Choroid plexus epithelial cell (primary cell): ENCODE measurements at regions not wholly inside any gene's neighbourhood (a gene's known extent, or its start where the extent isn't known, plus 50 kb on each side); places are given as distances from the start of the nearest gene placed in this dataset.

Experiments
- DNase-seq: peaks from one replicate; pipeline ENCODE4 v3.0.0-alpha.2; 2010; ENCODE audit warnings: low read depth
- H3K4me3 ChIP-seq: 2 replicates; pipeline ENCODE4 v1.5.1; 2011; ENCODE audit warnings: low read depth, mild to moderate bottlenecking, control low read depth, low read length, moderate library complexity
- TF ChIP-seq, protein P1 (sequence below): conservative IDR thresholded peaks from 2 replicates; pipeline ENCODE4 v1.5.1; 2011; ENCODE audit warnings: low read depth, mild to moderate bottlenecking, control low read depth, inconsistent platforms, low read length, moderate library complexity

DNA sequence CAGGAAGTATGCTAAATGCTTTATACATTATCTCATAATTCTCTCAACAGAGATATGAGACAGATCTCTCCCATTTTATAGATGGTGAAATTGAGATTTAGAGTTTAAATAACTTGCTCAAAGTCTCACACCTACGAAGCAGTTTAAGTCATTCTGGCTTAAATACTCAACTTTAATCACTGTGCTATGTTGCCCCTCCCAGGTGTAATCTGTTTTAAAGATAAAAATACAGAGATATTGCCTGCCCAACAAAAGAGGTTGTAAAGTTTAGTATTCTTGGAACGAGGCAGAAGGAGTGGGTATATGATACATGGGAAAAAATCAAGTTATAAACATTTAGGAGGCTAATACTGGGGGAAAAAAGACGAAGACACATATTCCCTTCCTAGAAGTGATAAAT lies 156.8 kb upstream of the LRIG3 start:
- DNase-seq: no peak
- no peak overlapping the region for H3K4me3 ChIP-seq
- TF ChIP-seq, protein P1, sequence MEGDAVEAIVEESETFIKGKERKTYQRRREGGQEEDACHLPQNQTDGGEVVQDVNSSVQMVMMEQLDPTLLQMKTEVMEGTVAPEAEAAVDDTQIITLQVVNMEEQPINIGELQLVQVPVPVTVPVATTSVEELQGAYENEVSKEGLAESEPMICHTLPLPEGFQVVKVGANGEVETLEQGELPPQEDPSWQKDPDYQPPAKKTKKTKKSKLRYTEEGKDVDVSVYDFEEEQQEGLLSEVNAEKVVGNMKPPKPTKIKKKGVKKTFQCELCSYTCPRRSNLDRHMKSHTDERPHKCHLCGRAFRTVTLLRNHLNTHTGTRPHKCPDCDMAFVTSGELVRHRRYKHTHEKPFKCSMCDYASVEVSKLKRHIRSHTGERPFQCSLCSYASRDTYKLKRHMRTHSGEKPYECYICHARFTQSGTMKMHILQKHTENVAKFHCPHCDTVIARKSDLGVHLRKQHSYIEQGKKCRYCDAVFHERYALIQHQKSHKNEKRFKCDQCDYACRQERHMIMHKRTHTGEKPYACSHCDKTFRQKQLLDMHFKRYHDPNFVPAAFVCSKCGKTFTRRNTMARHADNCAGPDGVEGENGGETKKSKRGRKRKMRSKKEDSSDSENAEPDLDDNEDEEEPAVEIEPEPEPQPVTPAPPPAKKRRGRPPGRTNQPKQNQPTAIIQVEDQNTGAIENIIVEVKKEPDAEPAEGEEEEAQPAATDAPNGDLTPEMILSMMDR: no peak

DNA sequence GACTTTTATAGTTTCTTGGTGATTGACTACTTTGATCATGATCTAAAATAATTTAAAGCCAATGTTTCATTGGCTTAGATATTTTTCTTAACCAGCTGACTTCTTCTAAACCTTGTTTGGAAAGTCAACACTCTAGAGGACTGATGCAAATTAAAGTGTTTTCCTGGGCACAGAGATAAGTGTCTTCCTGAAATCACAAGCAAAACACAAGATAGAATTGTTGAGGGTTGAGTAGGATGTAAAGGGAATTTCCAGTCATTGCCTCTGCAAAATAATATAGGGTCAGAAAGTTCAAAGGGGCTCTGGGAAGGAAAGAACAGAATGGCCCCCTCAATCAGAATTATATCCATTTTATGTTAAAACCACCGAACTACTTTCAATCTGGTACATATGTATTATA lies 156.3 kb upstream of the LRIG3 start:
- TF ChIP-seq, protein P1: no peak
- no peak overlapping the region for H3K4me3 ChIP-seq
- DNase-seq: no peak

DNA sequence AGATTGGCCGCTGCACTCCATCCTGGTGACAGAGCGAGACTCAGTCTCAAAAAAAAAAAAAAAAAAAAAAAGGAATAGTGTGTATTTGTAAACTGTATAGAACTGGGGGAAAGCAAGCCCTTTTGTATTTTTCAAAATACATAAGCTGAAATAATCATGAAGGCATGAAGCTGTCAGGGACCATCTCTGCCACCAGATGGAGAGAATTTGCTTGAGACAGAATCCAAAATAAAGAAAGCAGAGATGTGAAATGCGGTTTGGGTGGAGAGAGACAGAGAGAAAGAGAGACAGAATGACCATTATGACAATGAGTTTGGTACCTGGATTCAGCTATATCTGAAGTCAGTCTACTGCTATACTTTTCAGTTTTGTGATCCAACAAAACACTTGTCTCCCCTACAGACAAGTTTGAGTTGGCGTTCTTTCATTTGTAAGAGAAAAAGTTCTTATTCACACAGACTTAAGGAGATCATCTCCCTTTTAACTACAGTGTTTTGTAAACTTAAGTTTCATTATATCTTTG lies 155.7 kb upstream of the LRIG3 start:
- TF ChIP-seq, protein P1: peak; percentile 44
- DNase-seq: no peak
- H3K4me3 ChIP-seq: no peak overlapping the region

DNA sequence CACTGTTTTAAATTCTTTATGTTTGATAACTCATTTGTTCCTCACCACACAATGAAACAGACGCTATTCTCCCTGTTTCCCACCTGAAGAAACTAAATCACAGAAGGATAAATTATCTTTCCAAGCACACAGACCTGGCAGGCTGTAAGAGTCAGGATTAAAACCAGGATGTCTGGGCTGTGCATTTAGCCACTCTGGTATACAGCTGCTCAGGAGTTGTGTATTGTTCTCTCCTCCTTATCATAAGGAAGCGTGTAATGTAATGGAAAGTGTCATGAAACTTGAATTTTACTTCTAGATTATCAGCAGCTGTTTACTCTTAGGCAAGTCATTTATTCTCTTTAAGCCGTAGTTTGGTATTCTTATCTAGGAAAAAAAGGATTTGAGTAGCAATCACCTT lies 154.8 kb upstream of the LRIG3 start:
- TF ChIP-seq, protein P1: no peak
- H3K4me3 ChIP-seq: no peak overlapping the region
- DNase-seq: no peak

DNA sequence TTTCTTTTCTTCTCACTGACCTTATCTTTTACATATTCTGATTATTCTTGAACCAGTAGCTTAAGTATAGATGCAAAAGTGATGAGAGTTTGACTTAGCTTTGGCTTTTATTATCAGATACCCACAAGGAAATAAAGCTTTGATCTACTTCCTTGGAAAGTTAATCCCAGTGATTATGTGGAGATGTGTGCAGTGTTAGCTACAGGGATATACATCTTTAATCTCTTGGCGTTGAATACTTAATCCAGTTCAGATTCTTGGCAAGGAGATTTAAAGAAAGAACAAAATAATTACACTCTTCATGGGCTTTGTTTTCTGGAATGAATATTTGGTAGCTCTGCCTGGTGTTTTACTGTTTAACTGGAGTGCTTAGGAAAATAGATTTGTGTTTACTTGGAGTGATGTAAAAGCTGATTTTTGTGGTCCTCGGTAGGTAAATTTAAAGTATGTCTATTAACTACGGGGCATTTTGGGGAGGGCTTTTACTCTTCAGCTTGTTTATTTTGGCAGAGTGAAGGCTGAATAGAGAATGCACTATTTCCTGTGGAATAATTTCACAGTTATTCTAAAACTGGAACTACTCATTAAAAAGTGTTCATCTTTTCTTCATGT lies 150.1 kb upstream of the LRIG3 start:
- DNase-seq: peak; percentile 37
- H3K4me3 ChIP-seq: no peak overlapping the region
- TF ChIP-seq, protein P1: no peak

DNA sequence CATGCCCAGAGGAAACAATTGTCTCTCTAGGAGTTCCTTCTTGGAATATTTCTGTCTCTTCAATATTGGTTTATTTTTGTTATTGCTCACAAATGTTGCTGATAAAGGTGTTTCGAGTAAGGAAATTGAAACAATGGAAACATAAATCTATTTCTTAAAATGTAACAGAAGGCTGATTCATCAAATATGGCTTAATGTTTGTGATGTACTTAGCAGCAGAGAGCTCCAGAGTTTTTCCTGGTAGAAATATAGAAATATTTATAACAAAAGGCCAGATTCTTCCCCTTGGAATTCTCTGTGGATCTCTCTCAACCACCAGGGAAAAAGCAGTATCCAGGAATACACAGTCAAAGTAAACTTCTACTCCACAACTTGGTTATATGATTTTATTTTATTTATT lies 149.2 kb upstream of the LRIG3 start:
- H3K4me3 ChIP-seq: no peak overlapping the region
- TF ChIP-seq, protein P1: no peak
- DNase-seq: no peak

DNA sequence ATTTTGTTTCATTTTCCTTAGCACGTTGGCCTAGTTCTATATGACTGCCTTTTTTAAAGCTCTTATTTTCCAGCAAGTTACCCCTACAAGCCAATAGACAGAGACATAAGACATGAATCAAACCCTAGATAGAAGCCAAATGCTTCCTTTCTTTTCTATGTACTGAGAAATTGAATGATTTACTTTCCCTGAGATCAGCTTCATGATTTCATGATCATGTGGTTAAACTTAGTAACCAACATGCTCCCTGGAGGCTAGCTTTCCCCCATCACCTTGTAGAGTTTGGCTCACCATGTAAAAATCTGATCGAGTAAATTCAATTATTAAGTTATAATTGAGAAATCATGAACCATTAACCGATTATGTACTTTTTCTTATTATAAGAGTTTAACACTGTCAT lies 148.1 kb upstream of the LRIG3 start:
- TF ChIP-seq, protein P1: no peak
- H3K4me3 ChIP-seq: no peak overlapping the region
- no peak for DNase-seq
